NB4 (cell line): ENCODE measurements at regions not wholly inside any gene's neighbourhood (a gene's known extent, or its start where the extent isn't known, plus 50 kb on each side); places are given as distances from the start of the nearest gene placed in this dataset.

Source experiments
- DNase-seq: peaks from one replicate; pipeline ENCODE4 v3.0.0; 2010; ENCODE audit warnings: low read depth
- H3K4me3 ChIP-seq: one replicate; pipeline ENCODE4 v1.5.1; 2011; ENCODE audit warnings: mild to moderate bottlenecking, low read depth, low read length, moderate library complexity
- MYC ChIP-seq: IDR thresholded peaks from 2 replicates; pipeline ENCODE4 v1.6.1; 2011; ENCODE audit warnings: low read depth, low read length
- POLR2A ChIP-seq: IDR thresholded peaks from 2 replicates; pipeline ENCODE4 v1.6.1; 2011; ENCODE audit warnings: mild to moderate bottlenecking; ENCODE audit not compliant: insufficient read length; ENCODE audit errors: extremely low read depth
- TF ChIP-seq, protein P1 (sequence below): IDR thresholded peaks from 2 replicates; pipeline ENCODE4 v1.6.1; 2011; ENCODE audit warnings: low read depth, low read length
- TF ChIP-seq, protein P2 (sequence below): IDR thresholded peaks from one replicate; pipeline ENCODE4 v1.5.1; 2012; ENCODE audit warnings: low read depth, low read length

DNA sequence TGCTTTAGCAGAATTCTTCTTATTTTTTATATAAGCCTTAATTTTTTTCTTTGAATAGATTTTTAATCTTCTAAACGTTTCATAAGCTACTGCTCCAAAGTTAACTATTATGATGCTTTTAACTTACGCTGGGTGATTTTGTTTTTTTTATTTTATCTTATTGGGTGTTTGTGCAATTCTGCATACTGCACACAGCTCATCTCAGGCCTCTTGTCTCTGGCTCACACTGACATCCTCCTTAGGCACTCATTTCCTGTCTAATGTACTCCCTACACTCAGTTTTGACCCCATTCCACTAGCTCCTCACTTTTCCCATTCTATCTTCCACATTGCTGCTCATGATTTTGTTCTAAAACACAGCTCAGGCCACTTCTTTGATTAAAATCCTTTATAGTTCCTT, 111.9 kb upstream of the MAP9 start:
- no peak overlapping the region for H3K4me3 ChIP-seq
- DNase-seq = no peak
- TF ChIP-seq, protein P1, sequence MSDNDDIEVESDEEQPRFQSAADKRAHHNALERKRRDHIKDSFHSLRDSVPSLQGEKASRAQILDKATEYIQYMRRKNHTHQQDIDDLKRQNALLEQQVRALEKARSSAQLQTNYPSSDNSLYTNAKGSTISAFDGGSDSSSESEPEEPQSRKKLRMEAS = no peak
- no peak for TF ChIP-seq POLR2A

DNA sequence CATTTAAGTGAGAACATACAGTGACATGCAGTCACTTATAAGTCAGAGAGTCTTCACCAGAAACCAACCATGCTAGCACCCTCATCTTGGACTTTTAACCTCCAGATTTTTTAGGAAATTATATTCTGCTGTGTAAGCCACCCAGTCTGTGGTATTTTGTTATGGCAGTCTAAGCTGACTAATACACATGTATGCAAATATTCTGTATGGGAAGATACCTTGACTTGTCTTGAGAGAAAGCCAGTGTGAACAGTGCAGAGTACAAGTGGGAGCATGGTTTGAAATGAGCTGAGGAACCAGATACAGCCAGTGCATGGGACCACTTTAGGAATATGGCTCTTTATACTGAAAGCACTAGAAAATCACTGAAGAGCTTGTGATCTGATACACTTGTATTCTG, 110.4 kb upstream of the MAP9 start:
- TF ChIP-seq, protein P1 = no peak
- TF ChIP-seq, protein P2, sequence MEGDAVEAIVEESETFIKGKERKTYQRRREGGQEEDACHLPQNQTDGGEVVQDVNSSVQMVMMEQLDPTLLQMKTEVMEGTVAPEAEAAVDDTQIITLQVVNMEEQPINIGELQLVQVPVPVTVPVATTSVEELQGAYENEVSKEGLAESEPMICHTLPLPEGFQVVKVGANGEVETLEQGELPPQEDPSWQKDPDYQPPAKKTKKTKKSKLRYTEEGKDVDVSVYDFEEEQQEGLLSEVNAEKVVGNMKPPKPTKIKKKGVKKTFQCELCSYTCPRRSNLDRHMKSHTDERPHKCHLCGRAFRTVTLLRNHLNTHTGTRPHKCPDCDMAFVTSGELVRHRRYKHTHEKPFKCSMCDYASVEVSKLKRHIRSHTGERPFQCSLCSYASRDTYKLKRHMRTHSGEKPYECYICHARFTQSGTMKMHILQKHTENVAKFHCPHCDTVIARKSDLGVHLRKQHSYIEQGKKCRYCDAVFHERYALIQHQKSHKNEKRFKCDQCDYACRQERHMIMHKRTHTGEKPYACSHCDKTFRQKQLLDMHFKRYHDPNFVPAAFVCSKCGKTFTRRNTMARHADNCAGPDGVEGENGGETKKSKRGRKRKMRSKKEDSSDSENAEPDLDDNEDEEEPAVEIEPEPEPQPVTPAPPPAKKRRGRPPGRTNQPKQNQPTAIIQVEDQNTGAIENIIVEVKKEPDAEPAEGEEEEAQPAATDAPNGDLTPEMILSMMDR = no peak
- TF ChIP-seq MYC (no peak), POLR2A (no peak)
- H3K4me3 ChIP-seq = no peak overlapping the region
- DNase-seq = no peak

DNA sequence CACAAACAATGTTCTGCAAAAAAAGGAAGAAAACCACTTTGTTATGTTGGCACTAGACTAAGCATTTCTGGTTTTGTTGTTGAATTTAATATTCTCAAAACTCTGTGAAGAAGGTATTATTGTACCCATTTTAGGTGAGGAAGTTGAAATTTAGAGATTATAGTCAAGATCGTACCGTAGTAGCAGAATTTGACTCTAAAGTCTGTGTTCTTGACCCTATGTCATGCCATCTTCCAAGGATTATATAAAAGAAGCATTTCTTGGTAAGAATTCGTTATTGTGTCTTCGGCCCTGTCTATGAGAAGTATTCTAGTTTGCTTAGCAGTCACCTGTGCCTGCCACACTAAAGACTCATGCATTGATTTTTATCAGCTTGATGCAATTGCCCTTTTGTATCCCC, 104.4 kb upstream of the MAP9 start:
- DNase-seq = no peak
- TF ChIP-seq MYC = no peak
- TF ChIP-seq, protein P2 = no peak
- TF ChIP-seq POLR2A = no peak
- TF ChIP-seq, protein P1 = no peak
- no peak overlapping the region for H3K4me3 ChIP-seq

DNA sequence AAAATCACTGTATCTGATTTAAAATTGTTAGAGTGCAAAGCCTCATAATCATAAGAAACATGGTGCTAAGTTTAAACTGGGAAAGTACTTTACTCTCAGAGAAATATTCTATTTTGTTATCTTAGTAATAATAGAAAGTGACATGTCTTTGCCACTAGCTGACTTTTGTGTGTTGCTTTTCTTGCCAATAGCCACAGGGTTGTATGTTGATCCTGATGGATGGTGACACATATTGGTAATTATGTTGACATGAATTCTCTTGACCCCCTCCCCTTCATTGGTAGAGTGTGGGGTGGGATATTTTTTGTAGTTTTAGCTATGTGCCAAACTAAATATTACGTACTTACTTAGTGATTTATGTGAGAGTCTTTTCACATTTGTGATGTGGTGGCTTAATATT, 103.1 kb upstream of the MAP9 start:
- no peak for TF ChIP-seq POLR2A
- TF ChIP-seq, protein P2 = no peak
- TF ChIP-seq, protein P1 = no peak
- TF ChIP-seq MYC = no peak
- no peak overlapping the region for H3K4me3 ChIP-seq
- no peak for DNase-seq

DNA sequence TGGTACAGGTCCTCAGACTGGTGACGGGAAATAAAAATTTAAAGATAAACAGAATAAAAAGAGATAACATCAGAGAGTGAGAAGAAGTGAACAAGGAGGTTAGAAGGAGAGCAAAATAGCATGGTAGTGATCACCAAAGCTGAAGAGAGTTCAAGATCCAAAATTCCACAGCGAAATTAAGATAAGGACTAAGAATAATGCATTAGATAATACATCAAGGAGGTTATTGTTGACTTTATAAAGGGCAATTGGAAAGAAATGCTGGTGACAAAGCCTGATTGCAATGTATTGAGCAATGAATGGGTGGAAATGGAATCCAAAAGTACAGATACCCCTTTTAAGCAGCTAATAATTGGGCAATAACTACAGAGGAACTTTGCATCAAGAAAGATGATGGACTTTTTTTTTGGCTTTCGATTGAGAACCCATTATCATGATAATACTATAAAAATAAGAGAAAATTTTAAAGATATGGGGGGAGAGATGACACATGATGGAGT, 101.6 kb upstream of the MAP9 start:
- TF ChIP-seq, protein P1 = no peak
- TF ChIP-seq, protein P2 = no peak
- TF ChIP-seq MYC (no peak), POLR2A (no peak)
- no peak for DNase-seq
- H3K4me3 ChIP-seq = no peak overlapping the region

DNA sequence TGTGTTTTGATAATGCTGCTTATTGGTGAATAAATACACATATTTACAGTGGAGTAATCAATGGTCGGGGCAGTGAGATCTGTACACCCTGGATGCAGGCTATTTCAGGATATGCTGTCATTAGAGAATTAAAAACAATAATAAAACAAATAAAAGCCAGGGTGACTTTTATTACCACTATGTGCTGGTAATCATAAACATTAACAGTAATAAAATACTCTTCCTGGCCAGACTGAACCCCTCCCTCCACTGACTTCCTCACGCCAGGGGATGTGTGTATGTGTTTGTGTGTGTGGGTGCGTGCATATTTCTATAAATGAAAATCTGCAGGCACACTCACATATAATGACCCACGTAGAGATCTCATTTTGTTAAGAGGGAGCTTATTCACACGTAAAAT, 98.0 kb upstream of the MAP9 start:
- DNase-seq = no peak
- TF ChIP-seq, protein P2 = no peak
- no peak for TF ChIP-seq POLR2A
- TF ChIP-seq, protein P1 = no peak
- TF ChIP-seq MYC = no peak
- H3K4me3 ChIP-seq = no peak overlapping the region
